NCI-H345 treated with DMSO at 0.1 percent for 48 hours (cell line): ENCODE measurements at regions not wholly inside any gene's neighbourhood (a gene's known extent, or its start where the extent isn't known, plus 50 kb on each side); places are given as distances from the start of the nearest gene placed in this dataset.
"Not testable (repeated sequence)": the region's sequence is repeated elsewhere in the genome, so short reads cannot be mapped to it uniquely, and the experiment has no call there.

Experiments used
- DNase-seq: peaks from one replicate; lab custom pipeline; 2025; ENCODE audit not compliant: unreplicated experiment; lab: John Stamatoyannopoulos, UW

GRCh38 chr20:5660756-5661155 lies 50.0 kb upstream of the GPCPD1 start:
- DNase-seq = not testable (repeated sequence)
